ENCODE measurements at regions not wholly inside any gene's neighbourhood (a gene's known extent, or its start where the extent isn't known, plus 50 kb on each side); places are given as distances from the start of the nearest gene placed in this dataset.

DNA sequence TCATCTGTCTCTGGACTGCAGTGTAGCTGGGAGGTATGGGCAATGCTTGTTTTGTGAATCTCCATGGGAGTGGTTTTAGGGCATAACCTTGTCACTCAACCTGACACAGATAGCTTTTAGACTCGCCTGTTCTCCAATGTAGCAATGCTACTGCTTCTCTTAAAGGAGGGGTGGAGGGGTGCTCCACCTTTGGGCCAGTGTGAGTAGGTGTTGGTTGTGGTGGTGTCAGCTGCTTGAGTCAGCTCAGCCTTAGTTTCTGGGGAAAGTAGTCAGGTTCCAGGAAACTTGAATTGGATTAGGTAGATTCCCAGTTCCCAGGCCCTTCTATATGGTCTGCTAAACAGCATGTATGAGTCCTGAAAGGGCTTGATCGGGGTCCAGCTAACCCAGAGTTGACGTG is 91.1 kb upstream of the PLPPR1 start:
- H3K4me3 ChIP-seq (ENCODE audit: control insufficient read depth, low read depth, low read length): no peak overlapping the region
- DNase-seq (ENCODE audit: low read depth): no peak
- TF ChIP-seq, protein P1, sequence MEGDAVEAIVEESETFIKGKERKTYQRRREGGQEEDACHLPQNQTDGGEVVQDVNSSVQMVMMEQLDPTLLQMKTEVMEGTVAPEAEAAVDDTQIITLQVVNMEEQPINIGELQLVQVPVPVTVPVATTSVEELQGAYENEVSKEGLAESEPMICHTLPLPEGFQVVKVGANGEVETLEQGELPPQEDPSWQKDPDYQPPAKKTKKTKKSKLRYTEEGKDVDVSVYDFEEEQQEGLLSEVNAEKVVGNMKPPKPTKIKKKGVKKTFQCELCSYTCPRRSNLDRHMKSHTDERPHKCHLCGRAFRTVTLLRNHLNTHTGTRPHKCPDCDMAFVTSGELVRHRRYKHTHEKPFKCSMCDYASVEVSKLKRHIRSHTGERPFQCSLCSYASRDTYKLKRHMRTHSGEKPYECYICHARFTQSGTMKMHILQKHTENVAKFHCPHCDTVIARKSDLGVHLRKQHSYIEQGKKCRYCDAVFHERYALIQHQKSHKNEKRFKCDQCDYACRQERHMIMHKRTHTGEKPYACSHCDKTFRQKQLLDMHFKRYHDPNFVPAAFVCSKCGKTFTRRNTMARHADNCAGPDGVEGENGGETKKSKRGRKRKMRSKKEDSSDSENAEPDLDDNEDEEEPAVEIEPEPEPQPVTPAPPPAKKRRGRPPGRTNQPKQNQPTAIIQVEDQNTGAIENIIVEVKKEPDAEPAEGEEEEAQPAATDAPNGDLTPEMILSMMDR (conservative IDR thresholded peaks at IDR 0.05; ENCODE audit: control insufficient read depth, insufficient read depth, low read depth, low read length): no peak

DNA sequence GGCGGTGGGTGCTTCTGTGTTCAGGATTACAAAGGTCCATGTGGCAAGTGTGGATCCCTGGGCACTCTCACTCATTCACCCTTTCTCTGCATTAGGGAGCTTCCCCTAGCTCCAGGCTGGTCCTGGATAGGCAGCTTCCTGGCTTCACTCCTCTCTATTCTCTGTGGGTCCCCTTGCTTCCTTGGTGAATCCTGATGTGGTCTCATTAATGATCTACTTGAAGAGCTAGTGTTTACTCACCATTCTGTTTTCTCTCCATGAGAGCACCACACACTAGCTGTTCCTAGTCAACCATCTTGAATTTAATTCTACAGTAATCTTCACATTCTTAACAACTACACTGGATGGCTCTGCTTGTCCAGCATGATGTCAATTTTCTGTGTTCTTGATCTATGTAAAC is 90.0 kb upstream of the PLPPR1 start:
- no peak for DNase-seq (ENCODE audit: low read depth)
- TF ChIP-seq, protein P1 (conservative IDR thresholded peaks at IDR 0.05; ENCODE audit: control insufficient read depth, insufficient read depth, low read depth, low read length): no peak
- no peak overlapping the region for H3K4me3 ChIP-seq (ENCODE audit: control insufficient read depth, low read depth, low read length)

DNA sequence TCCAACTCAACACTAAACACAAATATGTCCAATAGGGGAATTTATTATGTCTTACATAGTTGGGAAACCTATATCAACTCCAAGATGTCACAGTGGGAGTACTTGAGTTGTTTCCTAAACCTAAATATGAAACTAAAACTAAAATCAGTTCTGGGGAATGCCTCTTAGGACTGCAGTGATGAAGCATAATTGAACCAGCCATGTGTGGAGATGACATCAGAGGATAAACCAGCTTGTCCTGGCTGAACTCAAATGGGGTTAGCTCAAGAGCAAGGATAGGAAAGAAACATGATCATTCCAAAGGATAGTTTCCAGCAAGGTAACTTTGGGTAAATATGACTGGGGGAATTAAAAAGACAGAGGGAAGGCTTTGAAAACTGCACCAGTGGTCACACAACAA is 88.9 kb upstream of the PLPPR1 start:
- no peak overlapping the region for H3K4me3 ChIP-seq (ENCODE audit: control insufficient read depth, low read depth, low read length)
- TF ChIP-seq, protein P1 (conservative IDR thresholded peaks at IDR 0.05; ENCODE audit: control insufficient read depth, insufficient read depth, low read depth, low read length): no peak
- no peak for DNase-seq (ENCODE audit: low read depth)

DNA sequence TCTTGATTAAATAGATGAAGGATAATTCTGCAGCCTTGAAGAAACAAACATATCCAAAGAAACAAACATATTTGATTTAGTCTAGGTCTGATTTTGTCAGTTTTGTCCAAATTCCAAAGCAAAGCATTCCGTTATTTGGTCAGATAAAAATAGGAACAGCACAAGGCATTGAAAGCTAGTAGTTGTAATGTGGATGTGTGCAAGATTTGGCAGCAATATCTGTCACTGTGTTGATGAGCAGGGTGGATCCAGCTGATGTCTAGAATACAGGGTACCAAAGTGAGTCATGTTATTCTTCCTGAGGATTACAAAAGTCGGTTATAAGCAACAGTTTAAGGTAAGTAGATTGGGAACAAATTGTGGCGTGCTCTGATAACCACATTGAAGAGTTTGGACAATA is 69.3 kb upstream of the PLPPR1 start:
- TF ChIP-seq, protein P1 (conservative IDR thresholded peaks at IDR 0.05; ENCODE audit: control insufficient read depth, insufficient read depth, low read depth, low read length): no peak
- no peak overlapping the region for H3K4me3 ChIP-seq (ENCODE audit: control insufficient read depth, low read depth, low read length)
- DNase-seq (ENCODE audit: low read depth): no peak
